Dermis microvascular lymphatic vessel endothelial cell (primary cell): ENCODE measurements at regions not wholly inside any gene's neighbourhood (a gene's known extent, or its start where the extent isn't known, plus 50 kb on each side); places are given as distances from the start of the nearest gene placed in this dataset.

Experiments
- DNase-seq, 2 donors: peaks; one replicate each; pipeline versions ENCODE4 v3.0.0 to v3.0.0-alpha.2; 2010; ENCODE audit warnings: low read depth in 2 of 2

DNA sequence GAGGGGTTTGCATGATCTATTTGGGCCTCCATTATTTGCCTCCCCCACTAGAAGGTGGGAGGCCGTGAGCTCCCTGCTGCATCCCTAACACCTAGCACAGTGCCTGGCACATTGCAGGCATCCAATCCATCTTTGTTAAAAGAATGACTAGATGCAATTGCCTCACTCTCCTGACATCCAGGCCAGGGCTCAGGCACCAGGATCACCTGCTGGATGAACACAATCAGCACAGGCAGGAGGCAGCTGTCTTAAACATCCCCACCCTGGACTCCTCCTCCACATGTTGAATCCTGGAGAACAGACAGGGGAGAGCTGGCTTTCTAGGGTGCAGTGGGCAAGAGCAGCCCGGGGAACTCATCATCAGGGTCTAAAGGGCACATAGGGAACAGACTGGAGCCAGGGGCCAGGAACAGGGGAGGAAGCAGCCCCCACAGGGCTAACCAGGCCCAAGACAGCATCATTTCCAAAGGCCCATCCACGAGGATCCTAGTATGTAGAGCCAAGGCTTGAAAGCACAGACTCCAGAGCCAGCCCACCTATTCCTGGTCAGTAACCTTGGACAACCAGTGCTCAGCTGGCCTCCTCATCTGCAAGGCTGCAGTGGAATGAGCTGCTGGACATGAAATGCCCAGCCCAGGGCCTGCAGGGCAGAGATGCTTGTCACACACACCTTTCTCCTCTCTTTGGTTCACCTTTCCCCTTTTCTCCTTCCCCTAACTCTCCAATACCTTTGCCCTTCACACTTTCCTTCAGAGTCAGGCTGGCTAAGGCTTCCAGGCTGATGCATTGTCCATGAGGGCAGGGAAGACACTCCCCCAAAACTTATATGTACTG, 254.4 kb upstream of the TLE3 start:
- DNase-seq = no peak

DNA sequence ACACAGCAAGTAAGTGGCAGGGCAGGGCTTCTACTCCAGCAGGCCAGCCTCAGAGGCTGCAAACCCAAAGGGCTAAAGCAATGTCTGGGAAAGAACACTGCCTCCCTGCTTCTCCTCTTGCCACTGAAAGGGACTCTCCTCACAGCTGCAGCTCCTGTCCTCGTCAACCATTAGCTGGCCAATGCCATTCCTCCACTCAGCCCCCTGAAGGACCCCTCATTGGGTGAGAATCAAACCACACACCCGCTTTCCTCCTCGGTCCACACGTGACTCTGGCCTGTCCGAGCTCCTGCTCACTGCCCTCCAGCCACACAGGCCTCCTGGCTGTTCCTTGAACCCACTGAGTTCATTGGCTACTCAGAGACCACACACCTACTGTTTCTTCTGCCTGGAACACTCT, 253.7 kb upstream of the TLE3 start:
- DNase-seq = no peak

DNA sequence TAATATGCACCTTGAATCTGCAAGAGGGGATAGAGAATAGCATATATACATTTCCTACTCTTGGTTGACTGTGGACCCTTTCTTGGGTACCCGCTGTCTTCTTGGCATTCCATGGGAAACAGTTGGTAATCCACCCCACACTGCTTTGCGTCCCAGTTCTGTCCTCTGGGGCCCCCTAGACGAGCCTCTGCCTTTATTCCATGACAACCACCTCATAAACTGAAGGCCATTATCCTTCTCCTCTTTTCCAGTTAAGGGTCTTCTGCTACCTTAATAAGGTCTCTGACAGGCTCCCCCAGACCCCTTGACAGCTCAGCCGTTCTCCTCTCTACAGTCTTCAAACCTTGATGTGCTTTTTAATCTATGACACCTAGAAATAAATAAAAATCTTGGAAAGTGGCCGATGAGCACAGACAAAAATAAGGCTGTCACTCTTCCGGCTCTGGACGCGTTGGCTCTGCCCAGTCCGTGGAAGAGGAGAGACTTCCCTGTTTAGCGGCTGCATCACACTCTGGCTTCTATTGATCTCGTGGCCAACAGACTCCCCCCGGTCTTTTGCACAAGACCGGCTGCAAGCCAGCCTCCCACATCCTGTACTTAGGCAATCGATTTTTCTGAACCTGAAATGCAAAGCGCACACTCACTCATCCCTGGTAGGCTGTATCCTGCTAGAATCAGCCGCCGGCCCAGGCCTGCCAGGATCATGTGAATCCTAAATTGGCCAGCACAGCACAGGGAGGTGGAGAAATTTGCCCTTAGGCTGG, 251.0 kb upstream of the TLE3 start:
- DNase-seq = no peak

DNA sequence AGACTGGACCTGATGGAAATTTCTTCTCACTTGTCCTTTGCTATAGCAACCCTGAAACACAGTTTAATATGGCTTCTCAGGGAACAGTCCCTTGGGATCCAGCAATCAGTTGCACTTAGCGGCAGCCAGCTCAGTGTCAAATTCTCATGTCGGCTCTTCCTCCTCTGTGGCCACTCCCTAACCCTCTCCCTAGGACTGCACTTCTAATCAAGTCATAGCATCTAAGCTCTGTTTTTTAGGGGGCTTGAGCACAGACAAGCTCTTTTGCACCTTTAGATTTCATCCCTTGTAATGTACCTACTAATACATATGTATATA, 250.5 kb upstream of the TLE3 start:
- no peak for DNase-seq

DNA sequence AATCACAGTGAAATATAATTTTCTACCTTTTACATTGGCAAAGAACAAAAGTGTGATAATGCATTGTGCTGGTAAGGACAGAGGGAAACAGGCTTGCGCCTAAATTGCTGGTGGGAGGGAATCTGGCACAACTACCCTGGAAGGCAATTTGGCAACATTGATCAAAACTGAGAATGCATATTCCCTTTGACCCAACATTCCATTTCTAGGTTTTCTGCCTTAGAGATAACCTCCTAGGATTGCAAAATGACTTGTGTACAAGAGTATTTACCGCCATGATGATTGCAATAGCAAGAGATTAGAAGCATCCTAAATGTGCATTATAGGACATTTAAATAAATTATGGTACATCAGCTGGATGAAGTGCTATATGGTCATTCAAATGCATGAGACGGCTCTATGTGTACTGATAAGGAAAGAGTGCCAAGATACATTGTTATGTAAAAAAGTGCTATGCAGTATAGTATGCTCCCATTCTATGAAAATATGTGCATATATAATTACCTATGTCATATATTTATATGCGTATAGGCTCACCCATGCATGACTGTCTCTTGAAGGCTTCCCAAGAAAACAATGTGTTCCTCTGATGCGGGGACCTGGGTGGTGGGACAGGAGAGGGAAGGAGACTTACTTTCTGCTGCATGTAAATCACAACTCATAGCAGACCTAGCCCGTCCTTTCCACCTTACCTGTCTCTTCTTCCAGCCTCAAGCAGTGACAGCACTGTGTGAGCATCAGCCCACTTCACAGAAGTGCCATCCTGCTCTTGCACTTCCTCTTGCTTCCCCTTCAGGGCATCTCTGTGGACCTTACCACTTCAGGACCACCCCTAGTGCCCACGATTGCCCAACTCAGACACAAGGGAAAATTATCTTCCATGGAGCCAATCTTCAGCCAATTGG, 249.9 kb upstream of the TLE3 start:
- no peak for DNase-seq

DNA sequence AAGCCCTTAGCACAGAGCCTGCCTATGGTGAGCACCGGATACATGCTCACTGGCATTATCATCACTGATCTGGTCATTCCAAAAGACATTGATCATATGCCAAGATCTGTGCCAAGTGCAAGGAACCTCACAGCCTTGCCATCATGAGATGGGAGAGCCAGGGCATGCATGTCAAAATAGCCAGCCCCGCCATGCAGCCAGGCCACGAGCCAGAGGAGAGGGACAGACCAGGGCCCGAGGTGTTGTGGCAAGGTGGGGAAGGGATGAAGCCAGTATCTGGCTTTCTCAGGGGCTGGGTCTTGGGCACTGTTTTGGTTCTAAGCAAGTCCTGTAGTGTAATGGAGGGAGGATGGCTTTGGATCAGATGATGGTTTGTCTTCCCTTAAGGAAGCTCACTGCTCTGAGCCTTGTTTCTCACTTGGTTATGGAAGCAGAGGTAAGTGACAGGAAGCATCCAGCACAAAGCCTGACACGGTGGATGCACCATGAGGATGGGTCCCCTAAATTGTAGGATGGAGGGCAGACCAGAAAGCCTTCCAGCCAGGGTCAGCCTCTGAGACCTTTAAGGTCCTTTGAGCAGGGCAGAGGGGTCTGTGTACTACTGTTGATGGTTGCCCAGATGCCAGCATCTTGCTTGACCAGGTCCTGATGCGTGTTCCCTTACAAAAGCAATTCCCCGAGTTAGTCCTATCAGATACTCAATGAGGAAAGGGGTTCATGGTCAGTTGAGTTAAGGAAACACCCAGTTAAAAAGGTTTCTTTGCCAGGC, 247.7 kb upstream of the TLE3 start:
- no peak for DNase-seq

DNA sequence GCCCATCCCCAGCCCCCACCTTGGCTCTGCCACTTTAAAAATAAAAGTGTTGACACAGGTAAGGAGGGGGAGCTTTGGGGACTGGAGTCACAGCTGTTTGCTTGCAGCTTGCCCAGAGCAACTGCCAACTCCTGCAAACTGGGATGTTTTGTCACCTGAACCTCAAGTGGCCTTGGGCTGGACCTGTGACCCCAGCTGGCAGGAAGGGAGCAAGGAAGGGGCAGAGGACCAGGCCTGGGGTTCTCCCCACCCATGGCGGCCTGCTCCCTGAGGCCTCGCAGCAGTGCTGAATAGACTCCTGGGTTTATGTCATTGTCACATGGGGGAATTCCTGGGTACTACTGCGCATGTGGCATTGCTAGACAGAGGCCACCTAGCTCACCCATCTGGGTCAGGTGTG, 246.9 kb upstream of the TLE3 start:
- no peak for DNase-seq

DNA sequence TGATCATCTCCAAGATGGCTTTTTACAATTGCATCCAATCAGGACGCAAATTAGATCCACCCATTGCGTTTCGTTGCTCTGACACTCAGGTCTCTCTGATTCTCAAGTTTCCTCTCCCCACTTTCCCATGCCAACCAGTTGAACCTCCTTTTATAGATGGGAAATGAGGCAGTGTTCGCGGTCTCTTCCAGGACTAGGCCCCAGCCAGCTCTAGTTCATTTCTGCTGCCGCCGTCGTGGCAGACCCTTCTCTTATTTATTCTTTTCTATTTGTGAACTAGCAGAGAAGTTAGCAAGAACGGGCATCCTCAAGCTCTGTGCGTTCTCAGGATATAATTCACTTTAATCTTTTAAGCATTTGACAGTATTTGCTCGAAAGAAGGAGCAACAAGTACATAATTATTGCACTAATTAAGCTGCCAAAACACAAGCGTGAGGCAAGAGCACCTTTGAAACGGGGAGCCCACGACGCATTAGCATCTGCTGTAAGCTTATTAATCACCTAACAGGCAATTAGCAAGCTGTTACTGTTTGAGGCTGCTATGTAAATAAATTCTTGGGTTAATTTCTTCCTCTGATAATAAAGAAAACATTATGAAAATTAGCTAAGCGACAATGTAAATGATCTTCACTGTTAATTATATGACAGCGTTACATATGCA, 246.4 kb upstream of the TLE3 start:
- no peak for DNase-seq

DNA sequence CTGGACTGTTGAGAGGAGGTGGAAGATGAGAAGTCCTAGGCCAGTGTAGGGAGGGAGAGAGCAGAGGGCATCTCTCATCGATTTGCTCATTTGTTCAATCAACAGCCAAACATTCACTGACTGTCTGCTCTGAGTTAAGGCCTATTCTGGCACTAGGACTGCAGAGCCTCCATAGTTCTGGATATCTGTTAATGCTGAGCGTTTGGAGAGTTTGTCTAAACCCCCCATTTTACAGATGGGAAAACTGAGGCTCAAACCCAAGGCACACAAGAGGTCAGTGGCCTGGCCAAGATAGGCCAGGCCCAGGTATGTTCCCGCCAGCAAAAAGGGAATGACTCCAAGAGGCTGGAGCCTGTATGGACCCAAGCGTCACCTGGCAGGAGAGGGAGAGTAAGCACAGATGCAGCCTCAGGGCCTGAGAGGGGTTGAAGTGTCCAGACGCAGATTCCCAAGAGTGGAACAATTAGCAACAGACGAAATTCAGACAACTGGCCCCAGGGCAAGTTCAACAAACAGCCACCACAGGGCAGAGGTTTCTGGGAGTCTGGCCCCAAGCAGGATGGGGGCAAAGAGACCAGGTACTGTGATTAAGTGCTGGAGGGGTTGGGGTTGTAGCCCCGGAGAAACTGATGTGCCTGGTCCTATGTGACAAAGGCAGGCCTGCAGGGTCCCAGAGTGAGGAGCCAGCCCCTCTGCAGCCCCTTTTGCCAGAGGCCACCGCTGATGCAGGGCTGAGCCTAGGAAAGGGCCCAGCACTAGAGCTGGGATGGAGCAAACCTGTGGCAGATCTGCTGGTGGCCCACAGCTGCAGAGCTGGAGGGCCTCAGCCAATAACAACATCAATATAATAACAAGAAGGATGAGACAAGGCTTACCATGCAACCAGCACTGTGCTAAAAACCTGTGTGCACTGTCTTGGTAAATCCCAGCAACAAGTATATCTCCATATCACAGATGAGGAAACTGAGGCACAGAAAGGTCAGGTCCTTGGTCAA, 245.1 kb upstream of the TLE3 start:
- no peak for DNase-seq

DNA sequence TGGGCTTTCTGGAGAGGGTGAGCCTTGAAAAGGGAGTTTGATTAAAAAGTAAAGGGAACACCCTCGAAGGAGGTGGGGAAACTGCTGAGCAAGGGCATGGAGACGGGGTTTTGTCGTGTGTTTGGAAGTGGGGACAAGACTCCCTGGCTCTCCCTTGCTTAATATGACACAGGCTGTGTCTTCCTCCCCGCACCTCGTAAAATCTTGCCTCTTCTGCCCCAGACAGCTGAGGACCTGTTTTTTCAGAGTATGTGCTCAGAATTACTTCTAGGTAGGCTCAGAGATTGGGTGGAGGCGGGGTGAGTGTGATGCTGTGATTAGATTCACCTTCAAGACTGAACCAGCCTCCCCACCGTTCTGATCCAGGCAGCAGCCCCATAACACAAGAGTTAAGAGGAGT, 244.4 kb upstream of the TLE3 start:
- DNase-seq = no peak

DNA sequence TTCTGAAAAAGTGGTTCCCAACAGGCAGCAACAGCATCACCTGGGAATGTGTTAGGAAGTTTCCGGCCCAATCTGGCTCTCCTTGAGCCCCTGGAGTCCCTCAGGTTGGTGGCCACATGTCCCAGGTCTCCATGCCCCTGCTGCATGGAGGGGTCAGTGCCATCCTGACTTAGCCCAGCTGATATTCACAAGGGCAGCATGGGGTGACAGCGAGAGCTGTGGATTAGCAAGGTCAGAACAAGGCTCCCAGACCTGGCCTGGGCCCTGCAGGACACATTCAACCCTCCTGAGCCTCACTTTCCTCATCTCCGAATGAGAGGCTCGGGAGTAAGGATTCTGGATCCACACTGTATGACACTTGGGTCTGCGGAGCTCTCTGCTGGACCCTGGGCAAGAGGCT, 243.8 kb upstream of the TLE3 start:
- DNase-seq = no peak

DNA sequence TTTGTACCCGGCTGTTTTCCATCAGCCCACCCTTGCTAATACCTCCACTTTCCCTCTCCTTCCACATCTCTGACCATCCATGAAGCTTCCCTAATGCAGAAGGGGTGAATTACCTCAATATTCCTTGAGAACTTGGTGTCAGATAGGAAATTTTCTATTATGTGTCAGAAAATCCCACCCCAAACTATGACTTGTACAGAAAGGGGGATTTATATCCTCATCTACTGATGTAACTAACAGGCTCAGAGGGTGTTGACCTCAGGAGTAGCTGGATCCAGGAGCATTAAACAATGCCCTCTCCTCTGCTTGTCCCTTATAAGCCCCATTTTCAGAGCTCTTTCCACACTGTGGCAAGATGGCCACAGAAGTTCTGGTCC, 242.8 kb upstream of the TLE3 start:
- DNase-seq = no peak

DNA sequence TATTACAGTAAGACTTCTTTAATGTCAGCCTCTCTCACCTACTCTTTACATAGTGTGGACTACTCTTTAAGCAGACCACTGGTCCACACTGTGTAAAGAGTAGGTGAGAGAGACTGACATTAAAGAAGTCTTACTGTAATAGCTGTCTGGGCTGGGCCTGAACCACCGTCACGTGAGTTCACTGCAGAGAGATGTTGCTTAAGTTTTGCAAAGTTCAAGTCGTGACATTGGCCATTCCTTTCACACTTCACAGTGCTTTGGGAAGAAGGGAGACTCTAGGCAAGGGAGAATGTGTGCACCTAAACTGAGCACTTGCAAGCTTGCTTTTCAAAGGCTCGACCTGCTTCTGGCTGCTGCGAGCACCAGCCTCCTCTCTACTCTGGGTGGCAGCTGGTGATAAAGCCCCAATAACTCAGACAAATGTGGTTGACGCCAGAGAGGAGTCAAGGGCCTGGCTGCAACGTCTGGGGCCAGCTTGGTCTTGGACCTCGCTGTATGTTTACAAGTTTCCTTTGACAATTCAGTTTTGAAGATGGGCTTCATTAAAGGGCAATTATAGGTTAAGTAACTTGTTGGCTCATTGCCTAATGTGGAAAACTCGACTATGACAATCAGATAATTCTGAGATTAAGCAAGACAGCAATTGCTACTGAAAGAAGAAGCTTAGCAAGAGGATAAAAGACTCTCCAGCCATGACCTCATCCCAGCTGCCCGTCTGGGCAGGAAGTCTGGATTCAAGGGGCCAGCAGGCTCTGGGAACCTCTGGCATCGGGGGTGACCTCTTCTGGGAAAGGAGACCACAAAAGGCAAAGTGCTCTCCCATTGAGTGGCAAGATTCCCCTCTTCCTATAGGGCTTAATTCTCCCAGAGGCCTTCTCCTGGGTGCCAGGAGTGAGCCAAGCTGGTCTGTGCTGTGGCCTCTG, 242.1 kb upstream of the TLE3 start:
- peak in 1 of 2 donors; percentile 52 for DNase-seq

DNA sequence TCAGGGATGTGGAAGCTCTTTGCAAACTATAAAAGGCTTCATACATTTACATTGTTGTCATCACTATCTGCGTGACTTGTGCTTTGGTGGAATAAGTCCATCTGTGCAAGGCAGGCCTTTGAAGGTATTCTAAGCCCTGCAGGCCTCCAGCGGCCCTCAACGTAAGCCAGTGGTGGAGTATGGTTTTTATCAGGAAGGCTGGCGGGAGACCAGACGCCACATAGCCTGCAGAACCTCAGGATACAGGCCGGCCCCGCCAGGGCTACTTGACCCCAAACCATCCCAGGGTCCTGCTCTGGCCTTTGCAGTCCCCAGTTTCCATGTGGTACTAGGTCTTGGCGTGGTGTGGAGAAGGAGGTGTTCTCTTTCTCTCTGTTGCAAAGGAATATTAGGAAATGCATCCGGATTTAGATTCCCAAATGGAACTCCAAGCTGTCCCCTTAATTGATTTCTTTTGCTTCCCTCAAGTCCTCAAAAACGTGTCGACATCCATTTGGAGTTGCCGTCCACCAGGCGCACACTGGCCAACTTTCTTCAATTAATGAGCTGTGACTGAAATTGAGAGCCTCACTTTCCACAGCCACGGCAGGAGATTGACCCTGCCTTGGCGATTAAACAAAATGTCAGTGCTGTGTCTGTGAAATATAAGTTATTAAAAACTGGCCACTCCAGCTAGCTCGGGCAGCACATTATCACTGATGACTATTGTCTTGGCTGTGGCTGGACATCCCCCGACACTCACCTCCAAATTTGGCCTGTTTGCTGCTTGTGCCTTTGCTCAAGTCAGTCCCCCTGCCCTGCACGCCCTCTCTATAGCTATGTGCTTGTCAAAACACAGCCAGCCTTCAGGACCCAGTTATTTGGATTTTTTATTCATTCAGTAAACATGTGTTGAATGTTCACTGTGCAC, 239.8 kb upstream of the TLE3 start:
- DNase-seq = no peak

DNA sequence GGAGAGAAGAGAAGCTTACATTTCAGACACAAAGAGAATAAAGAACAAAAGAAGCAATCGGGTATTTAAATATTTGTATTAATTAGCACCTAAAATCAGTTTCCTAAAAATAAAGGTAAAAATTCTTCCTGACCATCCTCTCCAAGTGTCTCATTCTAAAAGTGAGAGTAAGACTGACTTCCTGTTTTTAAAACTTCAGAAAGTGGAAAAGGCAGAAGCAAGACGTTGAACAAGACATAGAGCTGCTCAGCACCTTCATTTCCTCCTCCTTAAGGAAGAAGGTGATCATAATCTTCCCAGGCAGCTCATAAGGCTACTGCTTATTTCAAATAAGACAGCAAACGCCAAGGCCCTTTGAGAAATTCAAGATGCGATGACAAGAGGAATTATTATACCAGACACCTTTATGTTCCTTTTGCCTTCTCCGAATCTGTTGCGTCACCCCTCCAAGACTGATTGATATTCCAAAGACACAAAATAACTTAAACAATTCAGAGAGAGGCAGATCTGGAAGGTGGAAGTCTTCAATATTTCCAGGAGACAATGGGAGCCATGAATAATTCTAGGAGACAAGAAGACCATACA, 238.8 kb upstream of the TLE3 start:
- DNase-seq = no peak

DNA sequence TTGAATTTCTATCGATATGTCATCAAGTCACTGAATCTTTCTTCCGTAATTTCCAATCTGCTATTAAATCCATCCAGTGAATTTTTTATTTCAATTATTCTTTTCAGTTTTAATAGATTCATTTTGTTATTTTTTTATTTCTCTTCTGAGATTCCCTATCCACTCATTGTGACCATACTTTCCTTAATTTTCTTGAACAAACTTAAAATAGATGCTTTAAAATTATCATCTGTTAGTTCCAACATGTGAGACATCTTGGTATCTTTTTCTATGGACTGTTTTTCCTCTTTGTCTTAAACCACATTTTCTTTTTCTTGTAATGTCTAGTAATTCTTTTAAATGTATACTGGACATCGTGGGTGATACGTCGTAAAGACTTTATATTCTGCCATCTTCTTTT, 236.6 kb upstream of the TLE3 start:
- DNase-seq = no peak

DNA sequence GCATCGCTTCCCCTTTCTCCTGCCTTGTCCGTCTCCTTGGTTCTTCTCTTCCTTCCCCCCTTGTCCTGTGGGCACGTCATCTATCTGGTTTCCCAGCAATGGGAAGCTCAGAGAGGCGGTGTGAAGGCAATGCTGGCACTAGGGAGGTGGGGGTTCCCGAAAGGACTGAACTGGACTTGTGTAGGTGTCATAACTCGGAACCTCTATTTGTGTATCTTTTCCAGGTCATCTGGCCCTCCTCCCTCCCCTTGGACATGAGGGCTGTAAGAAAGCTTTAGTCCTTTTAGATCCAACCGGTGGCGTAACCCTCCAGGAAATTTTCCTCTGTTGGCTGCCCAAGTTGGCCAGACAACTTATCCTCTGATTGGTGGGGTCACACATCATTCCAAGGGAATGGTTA, 231.5 kb upstream of the TLE3 start:
- no peak for DNase-seq
